Ramos (cell line): ENCODE measurements at regions not wholly inside any gene's neighbourhood (a gene's known extent, or its start where the extent isn't known, plus 50 kb on each side); places are given as distances from the start of the nearest gene placed in this dataset.
"Not testable (repeated sequence)": the region's sequence is repeated elsewhere in the genome, so short reads cannot be mapped to it uniquely, and the experiment has no call there.

Experiments
- in situ Hi-C: fragments of 300-500 bp; cut with MboI; formaldehyde crosslinking; loops from one replicate; pipeline ENCODE4 v1.14.3; 2022; ENCODE audit warnings: low sequenced_read_pairs; ENCODE audit not compliant: unreplicated experiment

GRCh38 chr14:21860172-21860571 lies 186.6 kb upstream of the OR4E1 start:
- in situ Hi-C loops, result no loop called here

GRCh38 chr14:21852775-21853174 lies 179.2 kb upstream of the OR4E1 start:
- in situ Hi-C loops, result no loop called here

- in situ Hi-C loops, result no loop called here
Observed at GRCh38 chr14:21852061-21852664, 178.5 kb upstream of the OR4E1 start.

- in situ Hi-C loops, result not testable (repeated sequence)
Observed at GRCh38 chr14:21846902-21847301, 173.3 kb upstream of the OR4E1 start.

- in situ Hi-C loops, result no loop called here
Observed at GRCh38 chr14:21846227-21846885, 172.7 kb upstream of the OR4E1 start.

GRCh38 chr14:21840765-21841164 lies 167.1 kb upstream of the OR4E1 start:
- in situ Hi-C loops, result no loop called here

- in situ Hi-C loops, result no loop called here
Observed at GRCh38 chr14:21833836-21834235, 160.2 kb upstream of the OR4E1 start.

- in situ Hi-C loops, result no loop called here
Observed at GRCh38 chr14:21825845-21826244, 152.2 kb upstream of the OR4E1 start.

GRCh38 chr14:21825149-21825743 lies 151.6 kb upstream of the OR4E1 start:
- in situ Hi-C loops, result no loop called here

- in situ Hi-C loops, result no loop called here
Observed at GRCh38 chr14:21822109-21822508, 148.5 kb upstream of the OR4E1 start.

- in situ Hi-C loops, result no loop called here
Observed at GRCh38 chr14:21820631-21821030, 147.0 kb upstream of the OR4E1 start.

- in situ Hi-C loops, result not testable (repeated sequence)
Observed at GRCh38 chr14:21819891-21820290, 146.3 kb upstream of the OR4E1 start.

- in situ Hi-C loops, result not testable (repeated sequence)
Observed at GRCh38 chr14:21817010-21817409, 143.4 kb upstream of the OR4E1 start.

GRCh38 chr14:21807975-21808374 lies 134.4 kb upstream of the OR4E1 start:
- in situ Hi-C loops, result no loop called here

- in situ Hi-C loops, result no loop called here
Observed at GRCh38 chr14:21804981-21805380, 131.4 kb upstream of the OR4E1 start.

GRCh38 chr14:21802441-21802840 lies 128.8 kb upstream of the OR4E1 start:
- in situ Hi-C loops, result no loop called here

- in situ Hi-C loops, result no loop called here
Observed at GRCh38 chr14:21796916-21797315, 123.3 kb upstream of the OR4E1 start.

GRCh38 chr14:21795456-21795855 lies 121.8 kb upstream of the OR4E1 start:
- in situ Hi-C loops, result no loop called here

- in situ Hi-C loops, result no loop called here
Observed at GRCh38 chr14:21791749-21792148, 118.1 kb upstream of the OR4E1 start.

- in situ Hi-C loops, result not testable (repeated sequence)
Observed at GRCh38 chr14:21788687-21789086, 115.1 kb upstream of the OR4E1 start.

GRCh38 chr14:21787242-21787641 lies 113.6 kb upstream of the OR4E1 start:
- in situ Hi-C loops, result not testable (repeated sequence)

GRCh38 chr14:21781543-21781942 lies 107.9 kb upstream of the OR4E1 start:
- in situ Hi-C loops, result no loop called here
